ENCODE measurements at regions not wholly inside any gene's neighbourhood (a gene's known extent, or its start where the extent isn't known, plus 50 kb on each side); places are given as distances from the start of the nearest gene placed in this dataset.

GRCh38 chr7:67743501-67743900 lies 746.9 kb downstream of the TYW1 start:
- TF ChIP-seq POLR2AphosphoS5 (IDR thresholded peaks at IDR 0.05) (no peak), CTCF (IDR thresholded peaks at IDR 0.05) (no peak)
